CD14-positive monocyte (primary cell): ENCODE measurements at regions not wholly inside any gene's neighbourhood (a gene's known extent, or its start where the extent isn't known, plus 50 kb on each side); places are given as distances from the start of the nearest gene placed in this dataset.

Experiments used
- DNase-seq, 3 donors: peaks; one replicate each; pipeline ENCODE4 v3.0.0-alpha.2; 2011 to 2022
- H2AFZ ChIP-seq: 2 replicates; pipeline ENCODE4 v1.6.0; 2012; ENCODE audit warnings: mild to moderate bottlenecking, low read depth, low read length, inconsistent platforms; ENCODE audit not compliant: insufficient read depth, poor library complexity, severe bottlenecking
- H3K27ac ChIP-seq, 2 donors: 1 replicate in 1 of 2; 2 replicates in 1 of 2; pipeline ENCODE4 v1.5.1; 2012 to 2013; ENCODE audit warnings: low read length in 2 of 2, control low read depth in 1 of 2, inconsistent platforms in 1 of 2, low read depth in 1 of 2, mild to moderate bottlenecking in 1 of 2
- H3K27me3 ChIP-seq, 2 donors: one replicate each; pipeline versions ENCODE4 v1.6.0 to v1.6.1; 2011 to 2013; ENCODE audit warnings: low read length in 2 of 2; ENCODE audit not compliant: control insufficient read depth in 2 of 2, insufficient read depth in 2 of 2
- H3K36me3 ChIP-seq, 2 donors: replicated peaks in 1 of 2; 1 replicate in 1 of 2; 2 replicates in 1 of 2; pipeline versions ENCODE4 v1.5.1 to v1.6.1; 2012 to 2013; ENCODE audit warnings: low read length in 2 of 2, control low read depth in 1 of 2, inconsistent platforms in 1 of 2, mild to moderate bottlenecking in 1 of 2; ENCODE audit not compliant: insufficient read depth in 2 of 2, control insufficient read depth in 1 of 2
- H3K4me1 ChIP-seq, 2 donors: 1 replicate in 1 of 2; 2 replicates in 1 of 2; pipeline versions ENCODE4 v1.5.1 to v1.6.1; 2012 to 2013; ENCODE audit warnings: low read length in 2 of 2, control low read depth in 1 of 2, inconsistent platforms in 1 of 2, mild to moderate bottlenecking in 1 of 2, moderate library complexity in 1 of 2; ENCODE audit not compliant: insufficient read depth in 2 of 2, control insufficient read depth in 1 of 2
- H3K4me2 ChIP-seq: replicated peaks from 2 replicates; pipeline ENCODE3; 2012; ENCODE audit warnings: low read length, moderate library complexity, mild to moderate bottlenecking; ENCODE audit not compliant: poor library complexity, severe bottlenecking; ENCODE audit errors: extremely low read depth
- H3K4me3 ChIP-seq, 3 experiments: fragments of 200-600 bp in 1 of 3; sonication (generic) in 1 of 3; replicated peaks in 1 of 3; 1 replicate in 2 of 3; 2 replicates in 1 of 3; pipeline ENCODE4 v1.5.1; 2011 to 2013; ENCODE audit warnings: low read length in 3 of 3, mild to moderate bottlenecking in 3 of 3, control low read depth in 2 of 3, low read depth in 2 of 3, inconsistent platforms in 1 of 3, moderate library complexity in 1 of 3
- H3K79me2 ChIP-seq: 2 replicates; pipeline ENCODE4 v1.6.0; 2012; ENCODE audit warnings: mild to moderate bottlenecking, control low read depth, inconsistent platforms, low read length, moderate library complexity; ENCODE audit not compliant: insufficient read depth
- H3K9ac ChIP-seq: 2 replicates; pipeline ENCODE4 v1.6.0; 2017; ENCODE audit warnings: low read length, mild to moderate bottlenecking; ENCODE audit not compliant: insufficient read depth, poor library complexity, severe bottlenecking
- H3K9me3 ChIP-seq, 2 donors: replicated peaks in 1 of 2; 1 replicate in 1 of 2; 2 replicates in 1 of 2; pipeline versions ENCODE4 v1.5.1 to v1.6.1; 2012 to 2013; ENCODE audit warnings: low read length in 2 of 2, control low read depth in 1 of 2; ENCODE audit not compliant: control insufficient read depth in 1 of 2, insufficient read depth in 1 of 2
- H4K20me1 ChIP-seq: 2 replicates; pipeline ENCODE4 v1.6.0; 2012; ENCODE audit warnings: mild to moderate bottlenecking, low read length, control low read depth, moderate library complexity; ENCODE audit not compliant: insufficient read depth
- H3K27ac Mint-ChIP-seq, 7 donors: one replicate each; pipeline ENCODE4 v1.8.0; 2020; ENCODE audit warnings: mild to moderate bottlenecking in 7 of 7, mixed read lengths in 7 of 7, moderate library complexity in 6 of 7, inconsistent platforms in 2 of 7
- H3K27me3 Mint-ChIP-seq, 3 donors: one replicate each; pipeline ENCODE4 v1.8.0; 2021 to 2022; ENCODE audit warnings: low read depth in 3 of 3, mild to moderate bottlenecking in 3 of 3, mixed read lengths in 3 of 3, moderate library complexity in 3 of 3, inconsistent platforms in 1 of 3
- H3K36me3 Mint-ChIP-seq, 2 donors: one replicate each; pipeline ENCODE4 v1.8.0; 2020; ENCODE audit warnings: mixed read lengths in 2 of 2, inconsistent platforms in 1 of 2, mild to moderate bottlenecking in 1 of 2
- H3K4me1 Mint-ChIP-seq: one replicate; pipeline ENCODE4 v1.8.0; 2020; ENCODE audit warnings: mild to moderate bottlenecking, mixed read lengths
- H3K4me3 Mint-ChIP-seq, 2 donors: one replicate each; pipeline ENCODE4 v1.8.0; 2020; ENCODE audit warnings: mild to moderate bottlenecking in 2 of 2, mixed read lengths in 2 of 2, moderate library complexity in 1 of 2
- H3K9me3 Mint-ChIP-seq, 7 donors: one replicate each; pipeline ENCODE4 v1.8.0; 2020 to 2022; ENCODE audit warnings: mixed read lengths in 7 of 7, mild to moderate bottlenecking in 6 of 7, moderate library complexity in 6 of 7, inconsistent platforms in 2 of 7
- WGBS: methylation state at CpG from one replicate; pipeline ENCODE4 v1.1.5; 2013; ENCODE audit warnings: missing lambda C conversion rate; ENCODE audit not compliant: insufficient coverage; 5-methylcytosine and 5-hydroxymethylcytosine counted together
- intact Hi-C, 2 donors: fragments of 100-400 bp; cut with micrococcal nuclease; formaldehyde crosslinking; loops; one replicate each; pipeline versions ENCODE4 v1.15.0 to v1.15.1; 2023
- TF ChIP-seq, protein P1 (sequence below): fragments of 200-600 bp; IDR thresholded peaks from one replicate; pipeline ENCODE4 v1.8.0; 2022; ENCODE audit warnings: antibody characterized with exemption, mild to moderate bottlenecking

GRCh38 chr2:17162713-17163112 lies 355.5 kb downstream of the RAD51AP2 start:
- Histone ChIP-seq H3K9ac (no peak overlapping the region), H3K4me2 (no peak overlapping the region), H3K79me2 (no peaks in the 10 kb centered on the region), H3K4me3 (no peak overlapping the region), H4K20me1 (no peaks in the 10 kb centered on the region), H2AFZ (no peak overlapping the region), H3K27ac (no peak overlapping the region), H3K27me3 (no peaks in the 10 kb centered on the region), H3K36me3 (no peaks in the 10 kb centered on the region), H3K4me1 (no peaks in the 10 kb centered on the region), H3K9me3 (no peaks in the 10 kb centered on the region)
- H3K4me3 Mint-ChIP-seq = no peak overlapping the region
- H3K4me1 Mint-ChIP-seq = no peaks in the 10 kb centered on the region
- no peak for DNase-seq
- H3K9me3 Mint-ChIP-seq = no peaks in the 10 kb centered on the region
- no peak overlapping the region for H3K27ac Mint-ChIP-seq
- WGBS = no CpG with 5 or more reads among the region's 2 CpGs
- H3K27me3 Mint-ChIP-seq = no peaks in the 10 kb centered on the region
- TF ChIP-seq, protein P1, sequence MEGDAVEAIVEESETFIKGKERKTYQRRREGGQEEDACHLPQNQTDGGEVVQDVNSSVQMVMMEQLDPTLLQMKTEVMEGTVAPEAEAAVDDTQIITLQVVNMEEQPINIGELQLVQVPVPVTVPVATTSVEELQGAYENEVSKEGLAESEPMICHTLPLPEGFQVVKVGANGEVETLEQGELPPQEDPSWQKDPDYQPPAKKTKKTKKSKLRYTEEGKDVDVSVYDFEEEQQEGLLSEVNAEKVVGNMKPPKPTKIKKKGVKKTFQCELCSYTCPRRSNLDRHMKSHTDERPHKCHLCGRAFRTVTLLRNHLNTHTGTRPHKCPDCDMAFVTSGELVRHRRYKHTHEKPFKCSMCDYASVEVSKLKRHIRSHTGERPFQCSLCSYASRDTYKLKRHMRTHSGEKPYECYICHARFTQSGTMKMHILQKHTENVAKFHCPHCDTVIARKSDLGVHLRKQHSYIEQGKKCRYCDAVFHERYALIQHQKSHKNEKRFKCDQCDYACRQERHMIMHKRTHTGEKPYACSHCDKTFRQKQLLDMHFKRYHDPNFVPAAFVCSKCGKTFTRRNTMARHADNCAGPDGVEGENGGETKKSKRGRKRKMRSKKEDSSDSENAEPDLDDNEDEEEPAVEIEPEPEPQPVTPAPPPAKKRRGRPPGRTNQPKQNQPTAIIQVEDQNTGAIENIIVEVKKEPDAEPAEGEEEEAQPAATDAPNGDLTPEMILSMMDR = no peak
- H3K36me3 Mint-ChIP-seq = no peaks in the 10 kb centered on the region
- intact Hi-C loops = no loop called here

DNA sequence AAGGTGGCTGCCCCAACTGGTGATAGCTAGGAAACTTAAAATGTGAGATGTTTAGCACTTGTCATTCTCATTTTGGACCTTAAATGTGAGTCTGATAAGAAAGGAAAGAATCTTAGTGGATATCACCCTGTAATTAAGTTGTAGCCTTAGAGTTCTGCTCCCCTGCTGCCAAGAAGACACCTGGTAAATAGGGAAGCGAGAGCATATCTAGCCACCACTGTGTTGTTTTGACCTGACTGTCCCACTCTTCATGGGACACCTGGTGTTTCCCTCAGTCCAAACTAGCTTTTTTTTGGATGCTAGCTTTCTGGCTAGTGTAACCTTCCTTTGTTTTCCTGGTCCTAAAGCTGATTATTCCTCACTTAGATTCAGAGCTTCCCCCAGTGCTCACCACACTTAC lies 357.6 kb downstream of the RAD51AP2 start:
- 86% methylated on average over 1 of the region's 1 CpG for WGBS
- H3K27ac Mint-ChIP-seq = no peak overlapping the region
- H4K20me1 ChIP-seq = no peaks in the 10 kb centered on the region

More for the DNA sequence above, 357.6 kb downstream of the RAD51AP2 start:
- H3K4me3 ChIP-seq = no peak overlapping the region
- Mint-ChIP-seq H3K36me3 (no peaks in the 10 kb centered on the region), H3K4me1 (no peaks in the 10 kb centered on the region), H3K4me3 (no peak overlapping the region), H3K27me3 (no peaks in the 10 kb centered on the region), H3K9me3 (no peaks in the 10 kb centered on the region)
- TF ChIP-seq, protein P1 = no peak
- no peaks in the 10 kb centered on the region for H3K36me3 ChIP-seq
- H3K27ac ChIP-seq = no peak overlapping the region
- no peaks in the 10 kb centered on the region for H3K9me3 ChIP-seq
- no peak overlapping the region for H3K9ac ChIP-seq
- H2AFZ ChIP-seq = no peak overlapping the region
- no peak for DNase-seq
- no peaks in the 10 kb centered on the region for H3K79me2 ChIP-seq
- no peaks in the 10 kb centered on the region for H3K27me3 ChIP-seq
- intact Hi-C loops = no loop called here
- H3K4me2 ChIP-seq = no peak overlapping the region
- H3K4me1 ChIP-seq = no peaks in the 10 kb centered on the region
